ENCODE measurements at regions not wholly inside any gene's neighbourhood (a gene's known extent, or its start where the extent isn't known, plus 50 kb on each side); places are given as distances from the start of the nearest gene placed in this dataset.

GRCh38 chr1:87220993-87221392 lies 107.7 kb upstream of the LMO4 start:
- H2BK5ac ChIP-seq (ENCODE audit: low read depth, low read length), result no peak overlapping the region
- no peak overlapping the region for H4K5ac ChIP-seq (ENCODE audit: insufficient read length, low read depth, low read length)
- H3K23ac ChIP-seq (ENCODE audit: insufficient read length), result no peak overlapping the region
- no peaks in the 10 kb centered on the region for H3K36me3 ChIP-seq (ENCODE audit: control insufficient read depth in 2 of 4, insufficient read depth in 4 of 4, low read length in 3 of 4)
- peaks cover 0 to 2% (median 0%) of the 10 kb centered on the region in 4 experiments; a peak in 3 of 7 replicates for H3K4me1 ChIP-seq (replicated peaks in 1 of 4; ENCODE audit: control insufficient read depth in 3 of 4, insufficient read depth in 4 of 4, low read length in 3 of 4)
- H3K23me2 ChIP-seq (ENCODE audit: low read depth, low read length), result no peaks in the 10 kb centered on the region; the same call in 1 of the 2 replicates
- DNase-seq (ENCODE audit: low read depth in 1 of 2, low spot score in 2 of 2) (no peak), FAIRE-seq (no peak)
- H3K4me2 ChIP-seq (ENCODE audit: insufficient read depth in 1 of 2, low read depth in 2 of 2, low read length in 2 of 2), result no peak overlapping the region
- no peak overlapping the region for H3K4ac ChIP-seq (replicated peaks; ENCODE audit: insufficient read length, low read depth, low read length)
- ChIA-PET POLR2A (ENCODE audit: partially characterized antibody) (no interaction called here), CTCF (ENCODE audit: partially characterized antibody) (interaction anchor here (0.7 to 0.9 kb wide), 3 partner anchors 13 to 36 kb away, joined by 3 read pairs; no protein-coding TSS in a partner anchor)
- H3K56ac ChIP-seq (replicated peaks; ENCODE audit: insufficient read length, low read depth, low read length), result no peak overlapping the region
- no peak overlapping the region for H2BK20ac ChIP-seq (ENCODE audit: low read length)
- no peak overlapping the region for H2BK15ac ChIP-seq (ENCODE audit: low read length)
- no peak overlapping the region for H3K14ac ChIP-seq (ENCODE audit: insufficient read length)
- no peak overlapping the region for H2AK5ac ChIP-seq (ENCODE audit: low read depth, low read length)
- no peak overlapping the region for H4K91ac ChIP-seq (replicated peaks; ENCODE audit: insufficient read length, low read length)
- no peak overlapping the region for H3K4me3 ChIP-seq (ENCODE audit: extremely low read depth in 1 of 4, insufficient read depth in 2 of 4, low read depth in 3 of 4, low read length in 4 of 4)
- no peak overlapping the region for H4K8ac ChIP-seq (ENCODE audit: extremely low read depth, insufficient read depth, low read length)
- no peaks in the 10 kb centered on the region for H4K20me1 ChIP-seq (replicated peaks in 1 of 2; ENCODE audit: control insufficient read depth in 1 of 2, insufficient read depth in 2 of 2, low read length in 2 of 2)
- H3K27ac ChIP-seq (ENCODE audit: low read depth, low read length), result no peak overlapping the region
- no peaks in the 10 kb centered on the region for H3K27me3 ChIP-seq (replicated peaks in 1 of 4; ENCODE audit: control insufficient read depth in 3 of 4, extremely low read depth in 1 of 4, insufficient read depth in 3 of 4, low read length in 3 of 4)
- WGBS, 2 experiments (ENCODE audit: extremely low coverage in 1 of 2, insufficient coverage in 1 of 2, insufficient read length in 1 of 2, insufficient replicate concordance in 2 of 2, low coverage in 1 of 2, low lambda C conversion rate in 2 of 2, missing lambda C conversion rate in 1 of 2), result 76% methylated on average over 1 of the region's 1 CpG; no CpG with 5 or more reads in 1 of the 2 experiments
- H3K9ac ChIP-seq (replicated peaks in 1 of 4; ENCODE audit: extremely low read depth in 1 of 4, low read depth in 3 of 4, low read length in 3 of 4), result no peak overlapping the region
- no peaks in the 10 kb centered on the region for H3K79me1 ChIP-seq (ENCODE audit: low read depth, low read length)
- H3K18ac ChIP-seq (ENCODE audit: extremely low read depth, low read length), result no peak overlapping the region
- H3K9me3 ChIP-seq (ENCODE audit: insufficient read depth in 2 of 2, low read depth in 1 of 2, low read length in 1 of 2), result no peaks in the 10 kb centered on the region
- 0 out of 2 replicates have a peak overlapping the region, but pooled peaks have one; percentile 28 for H2AFZ ChIP-seq (ENCODE audit: low read length)
- no peak overlapping the region for H2BK12ac ChIP-seq (ENCODE audit: low read depth, low read length)
- no peaks in the 10 kb centered on the region for H3K79me2 ChIP-seq (ENCODE audit: control insufficient read depth in 1 of 2, insufficient read depth in 2 of 2, low read length in 2 of 2)
- no peak overlapping the region for H2BK120ac ChIP-seq (replicated peaks; ENCODE audit: low read depth, low read length)
- TF ChIP-seq ATF2 (IDR thresholded peaks at IDR 0.05; ENCODE audit: low read length), result no peak
- TF ChIP-seq SIN3A (conservative IDR thresholded peaks at IDR 0.05 in 1 of 2, IDR thresholded peaks at IDR 0.05 in 1 of 2; ENCODE audit: low read depth in 1 of 2, low read length in 2 of 2), result no peak
- no peak for TF ChIP-seq EP300 (IDR thresholded peaks at IDR 0.05; ENCODE audit: borderline replicate concordance in 1 of 2, low read depth in 2 of 2, low read length in 2 of 2)
- no peak for TF ChIP-seq SIRT6 (IDR thresholded peaks at IDR 0.05; ENCODE audit: low read length)
- no peak for TF ChIP-seq CHD1 (IDR thresholded peaks at IDR 0.05; ENCODE audit: low read depth, low read length)
